Lower lobe of right lung (tissue), 2 donors: ENCODE measurements at regions not wholly inside any gene's neighbourhood (a gene's known extent, or its start where the extent isn't known, plus 50 kb on each side); places are given as distances from the start of the nearest gene placed in this dataset.

Experiments used
- ATAC-seq, 2 donors: fragments of 200-7000 bp; cut with Tn5 transposase; one replicate each; pipeline ENCODE4 v1.9.1; 2020 to 2022; ENCODE audit warnings: mild to moderate bottlenecking in 2 of 2, moderate library complexity in 2 of 2
- DNase-seq: peaks from one replicate; pipeline ENCODE4 v3.0.0-alpha.2; 2020
- H3K27ac ChIP-seq: fragments of 200-600 bp; one replicate; pipeline ENCODE4 v1.8.0; 2022
- H3K27me3 ChIP-seq: fragments of 200-600 bp; one replicate; pipeline ENCODE4 v1.8.0; 2022; ENCODE audit warnings: low read depth
- H3K36me3 ChIP-seq: fragments of 200-600 bp; one replicate; pipeline ENCODE4 v1.8.0; 2022; ENCODE audit warnings: mild to moderate bottlenecking
- H3K4me1 ChIP-seq: fragments of 200-600 bp; one replicate; pipeline ENCODE4 v1.8.0; 2022
- H3K4me3 ChIP-seq: fragments of 200-600 bp; one replicate; pipeline ENCODE4 v1.8.0; 2022; ENCODE audit warnings: mild to moderate bottlenecking
- H3K9me3 ChIP-seq: fragments of 200-600 bp; one replicate; pipeline ENCODE4 v1.8.0; 2022
- intact Hi-C: fragments of 100-400 bp; cut with DNase I; formaldehyde crosslinking; loops from one replicate; pipeline ENCODE4 v1.11.0; 2022
- TF ChIP-seq, protein P1 (sequence below): fragments of 200-600 bp; IDR thresholded peaks from one replicate; pipeline ENCODE4 v1.8.0; 2022; ENCODE audit warnings: antibody characterized with exemption, mild to moderate bottlenecking
- donor health status: DM: no; HTN: yes; CAD: no; lungs with severe emphysema.

DNA sequence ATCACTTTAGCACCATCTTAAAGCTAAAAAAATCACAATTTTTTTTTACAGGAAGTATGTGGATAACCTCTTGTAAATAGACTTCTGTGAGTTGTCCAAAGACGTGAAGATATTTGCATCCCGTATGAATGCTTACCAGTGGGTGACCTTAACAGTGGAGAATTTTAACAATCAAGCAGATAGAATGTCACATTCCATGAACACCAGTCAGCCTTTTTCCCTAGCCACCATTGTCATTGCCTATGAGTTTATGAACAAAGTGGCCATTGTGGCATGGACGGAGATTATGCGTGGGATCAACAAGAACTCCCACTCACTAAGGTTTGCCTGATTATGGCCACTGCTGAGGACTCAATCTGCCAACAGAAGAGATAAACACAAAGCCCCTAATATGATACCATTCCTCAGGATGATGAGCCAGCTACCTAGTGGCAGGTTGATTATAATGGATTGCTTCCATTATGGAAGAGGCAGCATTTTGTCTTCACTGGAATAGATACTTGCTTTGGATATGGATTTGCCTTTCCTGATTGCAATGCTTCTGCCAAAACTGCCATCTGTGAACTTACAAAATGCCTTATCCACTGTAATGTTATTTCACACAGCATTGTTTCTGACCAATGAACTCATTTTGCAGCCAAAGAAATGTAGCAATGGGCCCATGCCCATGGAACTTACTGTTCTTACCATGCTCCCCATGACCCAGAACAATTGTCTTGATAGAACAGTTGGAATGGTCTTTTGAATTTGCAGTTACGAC lies 830.9 kb upstream of the NDST4 start:
- no peaks in the 10 kb centered on the region for H3K4me1 ChIP-seq
- no peak for ATAC-seq
- no peaks in the 10 kb centered on the region for H3K9me3 ChIP-seq
- DNase-seq: no peak
- intact Hi-C loops: no loop called here
- H3K36me3 ChIP-seq: no peaks in the 10 kb centered on the region
- no peak overlapping the region for H3K4me3 ChIP-seq
- TF ChIP-seq, protein P1, sequence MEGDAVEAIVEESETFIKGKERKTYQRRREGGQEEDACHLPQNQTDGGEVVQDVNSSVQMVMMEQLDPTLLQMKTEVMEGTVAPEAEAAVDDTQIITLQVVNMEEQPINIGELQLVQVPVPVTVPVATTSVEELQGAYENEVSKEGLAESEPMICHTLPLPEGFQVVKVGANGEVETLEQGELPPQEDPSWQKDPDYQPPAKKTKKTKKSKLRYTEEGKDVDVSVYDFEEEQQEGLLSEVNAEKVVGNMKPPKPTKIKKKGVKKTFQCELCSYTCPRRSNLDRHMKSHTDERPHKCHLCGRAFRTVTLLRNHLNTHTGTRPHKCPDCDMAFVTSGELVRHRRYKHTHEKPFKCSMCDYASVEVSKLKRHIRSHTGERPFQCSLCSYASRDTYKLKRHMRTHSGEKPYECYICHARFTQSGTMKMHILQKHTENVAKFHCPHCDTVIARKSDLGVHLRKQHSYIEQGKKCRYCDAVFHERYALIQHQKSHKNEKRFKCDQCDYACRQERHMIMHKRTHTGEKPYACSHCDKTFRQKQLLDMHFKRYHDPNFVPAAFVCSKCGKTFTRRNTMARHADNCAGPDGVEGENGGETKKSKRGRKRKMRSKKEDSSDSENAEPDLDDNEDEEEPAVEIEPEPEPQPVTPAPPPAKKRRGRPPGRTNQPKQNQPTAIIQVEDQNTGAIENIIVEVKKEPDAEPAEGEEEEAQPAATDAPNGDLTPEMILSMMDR: no peak
- no peaks in the 10 kb centered on the region for H3K27me3 ChIP-seq
- no peak overlapping the region for H3K27ac ChIP-seq

DNA sequence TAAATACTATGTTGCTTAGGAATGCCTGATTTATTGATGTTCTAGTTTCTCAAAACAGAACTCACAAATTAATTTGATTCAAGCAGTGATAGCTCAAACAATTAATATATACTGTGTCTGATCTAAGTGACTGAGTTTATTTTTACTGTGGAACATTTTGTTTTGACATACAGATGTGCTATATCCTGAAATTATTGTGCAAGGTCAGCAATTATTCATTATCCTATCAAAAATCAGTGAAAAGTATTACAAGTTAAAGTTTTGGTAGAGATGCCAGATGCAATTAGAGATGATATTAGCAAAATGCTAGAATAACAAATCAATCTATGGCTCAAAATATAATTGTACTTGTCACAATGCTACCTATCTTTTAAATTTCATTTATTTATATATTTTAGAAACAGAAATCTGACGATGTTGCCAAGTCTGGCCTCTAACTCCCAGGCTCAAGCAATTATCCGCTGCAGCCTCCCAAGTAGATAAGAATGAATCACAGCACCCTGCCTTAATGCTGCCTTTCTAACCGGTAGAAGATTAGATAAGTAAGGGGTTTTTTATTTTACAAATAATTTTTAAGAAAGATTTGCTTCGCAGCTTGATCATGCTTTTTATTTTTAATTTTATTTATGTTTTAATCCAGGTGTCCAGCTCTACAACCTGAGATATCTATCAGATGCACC lies 825.5 kb upstream of the NDST4 start:
- no peak for ATAC-seq
- TF ChIP-seq, protein P1: no peak
- DNase-seq: no peak

DNA sequence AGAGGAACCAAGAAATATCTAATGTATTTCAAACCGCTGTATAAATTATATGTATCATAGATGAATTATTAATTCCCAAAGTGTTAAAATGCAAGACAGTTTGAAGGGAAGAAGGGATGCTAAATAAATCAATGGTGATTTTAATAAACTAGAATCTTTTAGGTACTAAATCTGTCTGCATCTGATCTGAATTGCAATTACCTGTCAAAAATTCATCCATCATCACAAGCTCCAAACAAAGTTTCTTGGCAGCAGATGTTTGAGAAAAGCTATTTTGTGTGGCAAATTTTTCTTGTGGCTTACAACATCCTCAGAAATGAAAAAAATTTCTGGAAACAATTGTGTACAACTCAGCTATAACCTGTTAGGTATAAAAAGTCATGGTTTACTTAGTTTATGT lies 816.0 kb upstream of the NDST4 start:
- no peak for DNase-seq
- H3K27ac ChIP-seq: no peak overlapping the region
- TF ChIP-seq, protein P1: no peak
- H3K27me3 ChIP-seq: no peaks in the 10 kb centered on the region
- H3K36me3 ChIP-seq: no peaks in the 10 kb centered on the region
- H3K4me1 ChIP-seq: no peaks in the 10 kb centered on the region
- H3K9me3 ChIP-seq: no peaks in the 10 kb centered on the region
- no peak overlapping the region for H3K4me3 ChIP-seq
- intact Hi-C loops: no loop called here
- no peak for ATAC-seq

More for the DNA sequence above, 825.5 kb upstream of the NDST4 start:
- Histone ChIP-seq H3K4me1 (no peaks in the 10 kb centered on the region), H3K27ac (no peak overlapping the region), H3K36me3 (no peaks in the 10 kb centered on the region), H3K9me3 (no peaks in the 10 kb centered on the region), H3K27me3 (no peaks in the 10 kb centered on the region), H3K4me3 (no peak overlapping the region)
- intact Hi-C loops: no loop called here

DNA sequence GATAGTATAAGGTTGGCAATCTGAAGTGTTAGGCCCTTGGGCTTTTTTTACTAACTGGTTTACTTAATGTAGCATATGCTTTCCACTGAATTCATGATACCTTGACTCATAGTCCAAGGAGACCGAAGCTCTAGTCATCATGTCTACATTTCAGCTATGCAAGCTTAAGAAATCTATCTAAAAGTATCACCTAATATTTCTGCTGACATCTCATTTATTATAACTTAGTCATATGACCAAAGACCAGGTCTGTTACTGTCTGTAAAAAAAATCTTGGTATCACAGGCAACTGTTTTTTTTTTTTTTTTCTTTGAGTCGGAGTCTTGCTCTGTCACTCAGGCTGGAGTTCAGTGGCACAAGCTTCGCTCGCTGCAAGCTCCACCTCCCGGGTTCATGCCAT lies 814.0 kb upstream of the NDST4 start:
- ATAC-seq (no peak), DNase-seq (no peak)
- no peaks in the 10 kb centered on the region for H3K9me3 ChIP-seq
- H3K36me3 ChIP-seq: no peaks in the 10 kb centered on the region
- TF ChIP-seq, protein P1: no peak
- H3K27ac ChIP-seq: no peak overlapping the region
- no peak overlapping the region for H3K4me3 ChIP-seq
- H3K4me1 ChIP-seq: no peaks in the 10 kb centered on the region
- H3K27me3 ChIP-seq: no peaks in the 10 kb centered on the region
- intact Hi-C loops: no loop called here

DNA sequence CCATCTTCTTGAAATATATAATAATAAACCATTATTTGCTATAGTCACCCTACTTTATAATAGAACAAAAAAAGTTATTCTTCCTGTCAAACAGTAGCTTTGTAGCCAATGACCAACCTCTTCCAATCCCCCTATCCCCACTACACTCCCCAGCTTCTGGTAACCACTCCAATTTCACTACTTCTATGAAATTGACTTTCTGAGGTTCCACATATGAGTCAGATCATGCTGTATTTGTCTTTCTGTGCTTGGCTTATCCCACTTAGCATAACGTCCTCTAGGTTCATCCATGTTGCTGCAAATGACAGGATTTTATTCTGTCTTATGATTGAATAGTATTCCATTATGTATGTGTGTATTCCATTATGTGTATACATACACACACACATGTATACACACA lies 809.7 kb upstream of the NDST4 start:
- ATAC-seq: no peak

More for the DNA sequence above, 809.7 kb upstream of the NDST4 start:
- TF ChIP-seq, protein P1: no peak
- no peaks in the 10 kb centered on the region for H3K27me3 ChIP-seq
- intact Hi-C loops: no loop called here
- no peaks in the 10 kb centered on the region for H3K36me3 ChIP-seq
- no peaks in the 10 kb centered on the region for H3K9me3 ChIP-seq
- H3K4me3 ChIP-seq: no peak overlapping the region
- H3K4me1 ChIP-seq: no peaks in the 10 kb centered on the region
- H3K27ac ChIP-seq: no peak overlapping the region
- DNase-seq: no peak
